BJ (cell line): ENCODE measurements at regions not wholly inside any gene's neighbourhood (a gene's known extent, or its start where the extent isn't known, plus 50 kb on each side); places are given as distances from the start of the nearest gene placed in this dataset.

Experiments used
- CTCF ChIA-PET: fragments of 350-600 bp; formaldehyde crosslinking; extraction: SDS; loops from one replicate; lab custom pipeline; 2021; ENCODE audit warnings: antibody characterized with exemption, inconsistent platforms; lab: Yijun Ruan, JAX
- POLR2A ChIA-PET: fragments of 300-600 bp; sonication (Branson Sonifier 250); formaldehyde crosslinking; extraction: SDS; loops from one replicate; lab custom pipeline; 2021; ENCODE audit warnings: antibody characterized with exemption; lab: Charles Lee
- DNase-seq: peaks from one replicate; pipeline ENCODE4 v3.0.0-alpha.2; 2011; ENCODE audit warnings: low read depth
- H3K27me3 ChIP-seq: 2 replicates; pipeline ENCODE4 v1.6.0; 2011; ENCODE audit warnings: low read length; ENCODE audit not compliant: control insufficient read depth, insufficient read depth
- H3K36me3 ChIP-seq: 2 replicates; pipeline ENCODE4 v1.5.1; 2011; ENCODE audit warnings: low read length; ENCODE audit not compliant: control insufficient read depth, insufficient read depth
- H3K4me3 ChIP-seq: 2 replicates; pipeline ENCODE4 v1.5.1; 2011; ENCODE audit warnings: low read depth, mild to moderate bottlenecking, control low read depth, low read length
- CTCF ChIP-seq: IDR thresholded peaks from 2 replicates; pipeline ENCODE4 v1.5.1; 2011; ENCODE audit warnings: low read depth, mild to moderate bottlenecking, control low read depth, inconsistent platforms, low read length, moderate library complexity; ENCODE audit not compliant: insufficient read depth

GRCh38 chr16:73319737-73320136 lies 271.8 kb upstream of the ZFHX3 start:
- Histone ChIP-seq H3K4me3 (no peak overlapping the region), H3K36me3 (no peaks in the 10 kb centered on the region), H3K27me3 (no peaks in the 10 kb centered on the region)
- CTCF ChIA-PET, result no interaction called here
- no peak for TF ChIP-seq CTCF
- no peak for DNase-seq
- POLR2A ChIA-PET, result no interaction called here

GRCh38 chr16:73319261-73319660 lies 271.3 kb upstream of the ZFHX3 start:
- ChIA-PET CTCF (no interaction called here), POLR2A (no interaction called here)
- TF ChIP-seq CTCF, result no peak
- Histone ChIP-seq H3K36me3 (no peaks in the 10 kb centered on the region), H3K4me3 (no peak overlapping the region), H3K27me3 (no peaks in the 10 kb centered on the region)
- no peak for DNase-seq

GRCh38 chr16:73317321-73317857 lies 269.5 kb upstream of the ZFHX3 start:
- POLR2A ChIA-PET, result no interaction called here
- no peak for DNase-seq
- H3K4me3 ChIP-seq, result no peak overlapping the region
- no peaks in the 10 kb centered on the region for H3K36me3 ChIP-seq
- CTCF ChIA-PET, result no interaction called here
- H3K27me3 ChIP-seq, result no peaks in the 10 kb centered on the region
- no peak for TF ChIP-seq CTCF

- no peaks in the 10 kb centered on the region for H3K36me3 ChIP-seq
- ChIA-PET POLR2A (no interaction called here), CTCF (no interaction called here)
- DNase-seq, result no peak
- H3K4me3 ChIP-seq, result no peak overlapping the region
- no peak for TF ChIP-seq CTCF
- no peaks in the 10 kb centered on the region for H3K27me3 ChIP-seq
Observed at GRCh38 chr16:73315645-73316044, 267.7 kb upstream of the ZFHX3 start.

- TF ChIP-seq CTCF, result no peak
Observed at GRCh38 chr16:73313950-73314349, 266.0 kb upstream of the ZFHX3 start.

More at GRCh38 chr16:73313950-73314349, 266.0 kb upstream of the ZFHX3 start:
- CTCF ChIA-PET, result no interaction called here
- no peak for DNase-seq
- no peak overlapping the region for H3K4me3 ChIP-seq
- H3K36me3 ChIP-seq, result no peaks in the 10 kb centered on the region
- H3K27me3 ChIP-seq, result no peaks in the 10 kb centered on the region
- POLR2A ChIA-PET, result no interaction called here
